HL-60 (cell line): ENCODE measurements at regions not wholly inside any gene's neighbourhood (a gene's known extent, or its start where the extent isn't known, plus 50 kb on each side); places are given as distances from the start of the nearest gene placed in this dataset.

Source experiments
- CTCF ChIP-seq: IDR thresholded peaks from one replicate; pipeline ENCODE4 v1.5.1; 2011; ENCODE audit warnings: low read length, control low read depth, inconsistent platforms; ENCODE audit not compliant: insufficient read depth
- POLR2AphosphoS5 ChIP-seq: IDR thresholded peaks from 2 replicates; pipeline ENCODE4 v1.6.1; 2012; ENCODE audit warnings: low read depth
- SPI1 ChIP-seq: IDR thresholded peaks from 2 replicates; pipeline ENCODE4 v1.6.1; 2012; ENCODE audit warnings: low read depth, mild to moderate bottlenecking, borderline replicate concordance

- TF ChIP-seq CTCF (no peak), POLR2AphosphoS5 (no peak), SPI1 (no peak)
Measured at GRCh38 chr12:85714425-85714824, 121.8 kb downstream of the RASSF9 start.
